Stimulated activated CD4-positive, alpha-beta T cell treated with anti-CD3 and anti-CD28 coated beads, Interleukin-15, amount 100 ng/mL, for 24 hours (primary cell): ENCODE measurements at regions not wholly inside any gene's neighbourhood (a gene's known extent, or its start where the extent isn't known, plus 50 kb on each side); places are given as distances from the start of the nearest gene placed in this dataset.

Experiments used
- DNase-seq: peaks from one replicate; pipeline ENCODE4 v3.0.0-alpha.2; 2020

GRCh38 chr7:25759748-25760147 lies 392.2 kb upstream of the NFE2L3 start:
- no peak for DNase-seq

- no peak for DNase-seq
These were observed 389.2 kb upstream of the NFE2L3 start for GRCh38 chr7:25762511-25763462.

- no peak for DNase-seq
These were observed 388.5 kb upstream of the NFE2L3 start for GRCh38 chr7:25763463-25763860.

DNA sequence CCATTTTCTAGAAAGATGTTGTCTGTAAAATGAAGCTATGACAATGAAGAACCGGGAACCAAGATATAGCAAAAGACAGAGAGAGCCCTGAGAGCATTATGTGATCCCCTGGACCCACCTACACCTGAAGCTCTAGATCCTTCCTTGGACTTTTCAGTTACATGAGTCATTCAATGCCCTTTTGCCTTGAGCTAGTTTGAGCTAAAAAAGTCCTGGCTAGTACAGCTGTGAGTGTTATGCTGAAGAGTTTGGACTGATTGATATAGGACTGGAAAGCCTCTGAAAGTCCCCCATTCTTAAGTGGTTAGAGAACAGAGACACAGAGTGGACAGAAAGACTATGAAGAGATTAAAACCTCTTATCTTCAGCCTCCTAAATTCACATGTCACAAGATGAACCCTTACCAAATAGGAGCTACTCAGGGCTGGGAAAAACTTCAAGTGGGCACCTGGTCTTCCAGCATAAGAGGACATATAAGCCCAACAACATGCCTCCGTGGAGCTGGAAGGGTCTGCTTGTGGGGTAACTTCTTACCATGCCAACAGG lies 386.8 kb upstream of the NFE2L3 start:
- DNase-seq = no peak

DNA sequence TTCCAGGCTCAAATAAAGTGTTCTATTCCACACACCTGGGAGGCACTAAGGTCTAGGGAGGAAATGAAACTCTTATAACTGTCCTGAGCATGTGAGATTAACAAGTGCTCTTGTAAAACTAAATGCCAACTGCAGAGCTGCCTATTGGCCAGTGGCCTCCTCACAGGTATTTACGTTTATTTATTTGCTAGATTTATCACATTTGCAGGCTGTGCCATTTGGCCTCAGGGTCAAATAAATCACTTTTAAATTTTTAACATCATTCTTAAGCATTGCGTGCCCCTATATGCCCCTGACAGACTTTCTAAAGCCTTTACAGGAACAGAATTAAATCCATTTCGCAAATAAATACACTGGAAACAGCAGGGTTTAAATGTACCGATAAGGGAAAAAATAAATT lies 381.8 kb upstream of the NFE2L3 start:
- no peak for DNase-seq

DNA sequence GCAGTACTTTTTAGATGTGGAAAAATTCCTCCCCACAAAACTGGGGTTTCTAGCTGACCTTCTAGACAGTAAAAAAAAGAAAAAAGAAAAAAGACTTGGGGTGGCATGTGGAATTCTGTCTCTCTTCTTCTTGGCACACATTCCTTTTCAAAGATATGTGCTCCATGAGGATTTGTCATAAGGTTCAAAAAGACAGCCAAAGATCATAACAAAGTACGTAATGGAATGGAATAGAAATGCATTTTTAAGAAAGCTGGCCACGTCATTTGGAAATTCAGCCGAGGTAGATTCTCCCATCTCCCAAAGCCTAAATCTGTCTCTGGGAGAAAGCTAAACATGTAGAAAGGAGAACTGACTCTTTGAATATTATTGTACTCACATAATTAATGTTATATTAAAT lies 381.3 kb upstream of the NFE2L3 start:
- no peak for DNase-seq

GRCh38 chr7:25771491-25771890 lies 380.5 kb upstream of the NFE2L3 start:
- DNase-seq = no peak

- DNase-seq = no peak
These were observed 379.2 kb upstream of the NFE2L3 start for GRCh38 chr7:25772802-25773201.

DNA sequence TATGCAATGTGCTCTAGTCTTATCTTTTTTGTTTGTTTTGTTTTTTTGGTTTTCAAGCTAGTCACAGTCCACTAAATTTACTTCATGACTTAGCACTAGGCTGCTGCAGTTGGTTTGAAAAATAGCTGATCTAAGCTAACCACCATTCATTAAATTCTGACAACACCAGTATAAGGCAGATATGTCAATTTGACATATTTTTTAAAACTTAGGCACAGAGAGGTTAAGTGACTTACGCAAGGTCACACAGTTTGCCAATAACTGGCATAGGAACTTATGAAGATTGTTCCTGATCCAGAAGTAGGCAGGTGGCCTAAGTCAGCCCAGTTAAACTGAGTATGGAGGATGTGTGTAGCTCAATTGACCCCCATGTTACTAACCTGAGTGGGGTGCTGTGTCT lies 377.3 kb upstream of the NFE2L3 start:
- DNase-seq = no peak

DNA sequence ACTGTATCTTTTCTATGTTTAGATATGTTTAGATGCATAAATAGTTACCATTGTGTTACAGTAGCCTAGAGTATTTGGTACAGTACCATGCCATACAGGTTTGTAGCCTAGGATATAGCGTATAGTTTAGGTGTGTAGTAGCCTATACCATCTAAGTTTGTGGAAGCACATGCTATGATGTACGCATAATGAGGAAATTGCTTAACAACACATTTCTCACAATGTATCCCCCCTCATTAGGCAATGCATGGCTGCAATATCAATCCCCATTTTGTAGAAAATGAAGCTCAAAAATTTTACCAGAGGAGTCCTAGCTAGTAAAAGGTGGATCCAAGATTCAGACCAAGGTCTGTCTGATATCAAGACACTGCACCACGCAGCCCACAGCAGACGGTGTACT lies 376.4 kb upstream of the NFE2L3 start:
- no peak for DNase-seq

- no peak for DNase-seq
These were observed 375.8 kb upstream of the NFE2L3 start for GRCh38 chr7:25775999-25776743.

GRCh38 chr7:25776744-25777123 lies 375.3 kb upstream of the NFE2L3 start:
- DNase-seq = no peak

DNA sequence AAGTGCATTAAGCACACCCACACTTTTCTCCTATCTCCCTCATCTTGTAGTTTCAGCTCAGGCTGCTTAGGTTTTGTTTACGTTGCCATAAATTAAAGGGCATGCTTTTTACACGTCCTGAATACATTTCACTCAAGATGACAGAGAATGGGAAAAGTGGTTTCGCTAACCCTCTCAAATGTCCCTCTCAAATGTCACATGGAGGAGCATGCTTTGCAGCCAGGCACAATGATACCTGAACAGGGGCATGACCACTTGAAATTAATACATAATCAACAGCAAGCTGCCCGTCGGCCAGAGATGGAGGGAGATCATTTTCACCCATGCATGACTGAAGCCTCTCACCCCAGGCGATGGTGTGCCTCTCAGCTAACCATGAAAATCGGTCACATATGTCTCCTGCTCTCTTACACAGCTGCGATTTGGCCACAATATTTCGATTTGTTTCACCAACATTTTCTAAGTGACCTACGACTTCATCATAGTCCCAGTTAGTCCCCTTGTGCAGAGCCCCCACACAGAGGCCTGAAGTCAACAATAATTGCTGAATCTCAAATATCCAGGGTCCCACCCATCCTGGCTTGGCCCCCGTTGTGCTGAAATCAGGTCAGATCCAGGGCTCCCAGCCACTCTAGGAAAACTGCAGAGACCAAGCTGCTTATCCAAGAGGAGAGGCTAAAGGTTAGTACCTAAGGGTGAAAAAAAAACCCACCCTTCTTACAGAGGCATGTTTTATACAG lies 373.9 kb upstream of the NFE2L3 start:
- DNase-seq = no peak

GRCh38 chr7:25779002-25779546 lies 372.9 kb upstream of the NFE2L3 start:
- DNase-seq = no peak

DNA sequence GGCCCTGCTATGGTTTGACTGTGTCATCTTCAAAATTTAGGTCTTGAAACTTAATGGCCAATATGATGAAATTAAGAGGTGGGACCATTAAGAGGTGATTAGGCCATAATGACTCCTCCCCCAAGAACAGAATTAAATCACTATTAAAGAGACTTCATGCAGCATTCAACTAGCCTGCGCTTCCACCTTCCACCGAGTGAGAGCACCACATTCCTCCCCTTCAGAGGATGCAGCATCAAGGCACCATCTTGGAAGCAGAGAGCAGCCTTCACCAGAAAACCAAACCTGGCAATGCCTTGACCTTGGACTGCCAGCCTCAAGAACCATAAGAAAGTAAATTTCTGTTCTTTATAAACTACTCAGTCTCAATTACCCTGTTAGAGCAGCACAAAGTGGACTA lies 371.1 kb upstream of the NFE2L3 start:
- no peak for DNase-seq

GRCh38 chr7:25781704-25782103 lies 370.3 kb upstream of the NFE2L3 start:
- no peak for DNase-seq

DNA sequence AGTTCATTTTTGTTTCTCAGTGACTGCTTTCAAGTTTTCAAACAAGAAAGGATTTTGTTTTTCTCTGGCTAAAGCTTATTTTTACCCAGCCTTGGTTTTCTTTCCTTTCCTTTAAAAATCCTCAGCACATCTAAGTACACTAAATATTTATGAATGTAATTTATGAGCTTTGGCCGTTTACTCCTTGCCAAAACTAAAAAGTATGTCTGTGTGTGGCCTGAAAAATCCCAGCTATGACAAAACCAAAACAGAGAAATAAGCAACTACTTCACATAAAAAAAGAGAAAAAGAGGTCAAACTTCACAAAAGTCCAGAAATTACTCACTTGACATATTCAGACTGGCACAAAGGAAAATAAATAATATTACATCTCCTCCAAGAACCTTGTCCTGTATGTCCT lies 365.1 kb upstream of the NFE2L3 start:
- no peak for DNase-seq

GRCh38 chr7:25787336-25787735 lies 364.7 kb upstream of the NFE2L3 start:
- no peak for DNase-seq

GRCh38 chr7:25788371-25788770 lies 363.6 kb upstream of the NFE2L3 start:
- DNase-seq = no peak

GRCh38 chr7:25788961-25789620 lies 362.9 kb upstream of the NFE2L3 start:
- DNase-seq = no peak

DNA sequence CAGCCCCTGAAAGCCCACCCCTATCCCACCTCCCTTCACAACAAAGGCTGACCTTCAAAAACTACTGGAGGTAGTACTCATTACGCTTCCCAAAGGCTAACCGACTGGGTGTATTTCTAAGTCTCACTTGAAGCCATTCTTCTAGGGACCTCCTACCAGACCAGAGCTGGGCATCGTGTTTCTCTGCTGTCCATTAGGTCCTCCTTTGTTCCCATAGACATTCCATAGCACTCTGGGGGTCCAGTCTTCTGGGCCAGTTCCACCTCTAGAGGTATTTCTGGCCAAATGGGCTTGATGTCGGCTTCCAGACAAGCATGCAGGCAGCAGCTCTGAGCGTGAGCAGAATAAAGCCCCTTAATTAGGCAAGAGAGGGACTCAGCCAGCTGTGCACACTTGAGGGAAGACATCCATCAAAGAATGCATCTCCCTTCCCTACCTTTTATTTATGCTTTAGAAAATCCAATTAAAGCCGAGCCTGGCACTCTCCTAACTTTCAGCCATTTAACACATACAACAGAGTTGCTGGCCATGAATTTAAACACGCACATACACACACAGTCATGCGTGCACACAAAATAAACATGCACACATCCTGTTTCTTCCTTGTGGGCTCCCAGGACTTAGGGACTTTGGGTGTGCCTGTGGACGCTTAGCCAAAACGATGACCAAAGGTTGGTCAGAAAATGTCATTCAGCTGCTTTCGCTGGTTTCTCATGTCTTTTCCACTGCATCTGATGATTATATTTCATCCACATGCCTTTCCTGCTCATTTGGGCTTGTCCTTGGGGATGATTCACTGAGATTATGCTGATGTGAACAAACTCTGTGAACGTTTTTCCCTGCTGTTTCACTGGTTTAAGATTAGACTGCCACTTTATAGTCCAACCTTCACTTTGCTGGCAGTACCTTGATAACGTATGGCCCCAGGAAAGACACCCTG lies 362.0 kb upstream of the NFE2L3 start:
- DNase-seq = no peak
